ENCODE measurements at regions not wholly inside any gene's neighbourhood (a gene's known extent, or its start where the extent isn't known, plus 50 kb on each side); places are given as distances from the start of the nearest gene placed in this dataset.

DNA sequence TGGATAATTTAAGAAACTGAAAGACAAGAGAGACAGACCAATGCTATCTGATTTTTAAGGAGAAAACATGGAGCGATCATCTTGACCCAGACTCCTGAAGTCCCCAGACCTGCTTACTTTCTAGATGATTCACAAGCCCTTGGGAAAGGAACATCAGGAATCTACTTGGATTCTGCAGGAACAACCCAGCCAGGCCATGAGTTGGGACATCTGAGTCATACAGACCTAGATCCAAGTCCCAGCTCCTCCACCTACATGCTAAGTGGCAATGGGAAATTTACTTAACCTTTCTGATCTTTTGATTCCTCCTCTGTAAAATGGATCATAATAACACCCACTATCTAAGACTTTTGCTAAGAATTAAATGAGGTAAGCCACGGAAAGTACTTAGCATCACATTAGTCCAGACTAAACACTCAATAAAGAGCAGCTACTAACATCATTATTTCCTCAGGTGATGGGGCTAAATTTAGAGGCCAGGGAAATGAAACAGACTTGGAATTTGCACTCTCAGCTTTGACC, 61.0 kb upstream of the MAFB start:
- H3K79me2 ChIP-seq (ENCODE audit: insufficient read depth, low read length): no peaks in the 10 kb centered on the region
- H3K4me2 ChIP-seq (ENCODE audit: insufficient read depth, low read length): no peak overlapping the region
- no peaks in the 10 kb centered on the region for H3K36me3 ChIP-seq (ENCODE audit: insufficient read depth, low read length)
- peaks cover 3% of the 10 kb centered on the region for H3K27me3 ChIP-seq (ENCODE audit: insufficient read depth, low read length)
- H4K20me1 ChIP-seq (ENCODE audit: insufficient read depth, low read length): no peaks in the 10 kb centered on the region
- no peak overlapping the region for H3K4me3 ChIP-seq (ENCODE audit: insufficient read depth, low read length)
- TF ChIP-seq, protein P1, sequence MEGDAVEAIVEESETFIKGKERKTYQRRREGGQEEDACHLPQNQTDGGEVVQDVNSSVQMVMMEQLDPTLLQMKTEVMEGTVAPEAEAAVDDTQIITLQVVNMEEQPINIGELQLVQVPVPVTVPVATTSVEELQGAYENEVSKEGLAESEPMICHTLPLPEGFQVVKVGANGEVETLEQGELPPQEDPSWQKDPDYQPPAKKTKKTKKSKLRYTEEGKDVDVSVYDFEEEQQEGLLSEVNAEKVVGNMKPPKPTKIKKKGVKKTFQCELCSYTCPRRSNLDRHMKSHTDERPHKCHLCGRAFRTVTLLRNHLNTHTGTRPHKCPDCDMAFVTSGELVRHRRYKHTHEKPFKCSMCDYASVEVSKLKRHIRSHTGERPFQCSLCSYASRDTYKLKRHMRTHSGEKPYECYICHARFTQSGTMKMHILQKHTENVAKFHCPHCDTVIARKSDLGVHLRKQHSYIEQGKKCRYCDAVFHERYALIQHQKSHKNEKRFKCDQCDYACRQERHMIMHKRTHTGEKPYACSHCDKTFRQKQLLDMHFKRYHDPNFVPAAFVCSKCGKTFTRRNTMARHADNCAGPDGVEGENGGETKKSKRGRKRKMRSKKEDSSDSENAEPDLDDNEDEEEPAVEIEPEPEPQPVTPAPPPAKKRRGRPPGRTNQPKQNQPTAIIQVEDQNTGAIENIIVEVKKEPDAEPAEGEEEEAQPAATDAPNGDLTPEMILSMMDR (IDR thresholded peaks at IDR 0.05; ENCODE audit: extremely low read depth, low read depth, low read length): no peak
- H2AFZ ChIP-seq (ENCODE audit: low read length): no peak overlapping the region
- H3K4me1 ChIP-seq (ENCODE audit: insufficient read depth, low read length): no peaks in the 10 kb centered on the region
- H3K27ac ChIP-seq (ENCODE audit: low read depth, low read length): no peak overlapping the region
- H3K9me3 ChIP-seq (ENCODE audit: low read depth, low read length): no peaks in the 10 kb centered on the region
- DNase-seq (ENCODE audit: insufficient read length, low spot score, missing footprints): no peak

DNA sequence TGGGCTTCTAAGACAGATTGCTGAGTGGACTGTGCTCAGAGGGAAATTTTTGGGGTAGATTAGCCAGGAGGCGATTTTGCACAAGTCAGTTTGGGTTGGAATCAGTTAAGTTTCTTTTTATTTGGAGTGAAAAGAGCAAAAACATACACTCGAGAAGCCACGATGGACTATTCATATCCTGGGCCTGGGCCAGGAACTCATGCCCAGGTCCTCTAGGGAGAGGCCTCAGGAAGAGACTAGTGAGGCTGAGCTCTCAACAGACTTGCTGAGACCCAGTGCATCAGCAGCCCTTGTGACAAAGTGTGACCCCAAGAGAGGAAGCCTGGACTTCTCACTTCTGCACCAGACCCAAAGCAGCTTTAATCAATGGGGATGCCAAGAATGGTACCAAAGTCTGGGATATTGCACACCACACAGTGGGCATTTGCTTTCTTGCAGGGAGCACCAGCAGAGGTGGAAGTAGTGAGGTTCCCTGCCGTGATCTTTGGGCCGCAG, 61.6 kb upstream of the MAFB start:
- Histone ChIP-seq H3K4me2 (ENCODE audit: insufficient read depth, low read length) (no peak overlapping the region), H3K27me3 (ENCODE audit: insufficient read depth, low read length) (peaks cover 3% of the 10 kb centered on the region), H3K9me3 (ENCODE audit: low read depth, low read length) (no peaks in the 10 kb centered on the region), H4K20me1 (ENCODE audit: insufficient read depth, low read length) (no peaks in the 10 kb centered on the region), H3K79me2 (ENCODE audit: insufficient read depth, low read length) (no peaks in the 10 kb centered on the region), H3K4me3 (ENCODE audit: insufficient read depth, low read length) (no peak overlapping the region), H2AFZ (ENCODE audit: low read length) (no peak overlapping the region), H3K36me3 (ENCODE audit: insufficient read depth, low read length) (no peaks in the 10 kb centered on the region), H3K4me1 (ENCODE audit: insufficient read depth, low read length) (no peaks in the 10 kb centered on the region), H3K27ac (ENCODE audit: low read depth, low read length) (no peak overlapping the region)
- TF ChIP-seq, protein P1 (IDR thresholded peaks at IDR 0.05; ENCODE audit: extremely low read depth, low read depth, low read length): no peak
- no peak for DNase-seq (ENCODE audit: insufficient read length, low spot score, missing footprints)

DNA sequence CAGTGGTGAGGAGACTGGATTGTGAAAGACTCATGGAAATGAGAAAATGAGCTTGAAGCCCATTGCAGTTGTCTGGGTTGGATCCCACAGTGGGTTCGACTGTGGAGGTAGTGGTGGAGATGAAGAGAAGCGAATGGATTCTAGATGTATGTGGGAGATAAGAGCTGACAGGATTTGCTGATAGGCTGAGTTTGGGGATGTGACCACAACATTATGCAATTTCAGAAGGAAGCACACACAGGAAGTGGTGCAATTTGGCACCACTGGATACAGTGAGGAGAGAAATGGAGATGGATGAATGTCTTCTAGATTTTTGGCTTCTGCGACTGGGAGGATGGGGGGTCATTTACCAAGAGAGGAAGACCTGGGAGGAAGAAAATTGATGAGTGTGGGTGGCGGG, 64.4 kb upstream of the MAFB start:
- H4K20me1 ChIP-seq (ENCODE audit: insufficient read depth, low read length): no peaks in the 10 kb centered on the region
- H3K27ac ChIP-seq (ENCODE audit: low read depth, low read length): no peak overlapping the region
- TF ChIP-seq, protein P1 (IDR thresholded peaks at IDR 0.05; ENCODE audit: extremely low read depth, low read depth, low read length): no peak
- no peaks in the 10 kb centered on the region for H3K36me3 ChIP-seq (ENCODE audit: insufficient read depth, low read length)
- H3K79me2 ChIP-seq (ENCODE audit: insufficient read depth, low read length): no peaks in the 10 kb centered on the region
- no peak for DNase-seq (ENCODE audit: insufficient read length, low spot score, missing footprints)
- H3K4me2 ChIP-seq (ENCODE audit: insufficient read depth, low read length): no peak overlapping the region
- no peaks in the 10 kb centered on the region for H3K4me1 ChIP-seq (ENCODE audit: insufficient read depth, low read length)
- H3K4me3 ChIP-seq (ENCODE audit: insufficient read depth, low read length): no peak overlapping the region
- H3K27me3 ChIP-seq (ENCODE audit: insufficient read depth, low read length): peaks cover 3% of the 10 kb centered on the region
- H3K9me3 ChIP-seq (ENCODE audit: low read depth, low read length): no peaks in the 10 kb centered on the region
- no peak overlapping the region for H2AFZ ChIP-seq (ENCODE audit: low read length)

DNA sequence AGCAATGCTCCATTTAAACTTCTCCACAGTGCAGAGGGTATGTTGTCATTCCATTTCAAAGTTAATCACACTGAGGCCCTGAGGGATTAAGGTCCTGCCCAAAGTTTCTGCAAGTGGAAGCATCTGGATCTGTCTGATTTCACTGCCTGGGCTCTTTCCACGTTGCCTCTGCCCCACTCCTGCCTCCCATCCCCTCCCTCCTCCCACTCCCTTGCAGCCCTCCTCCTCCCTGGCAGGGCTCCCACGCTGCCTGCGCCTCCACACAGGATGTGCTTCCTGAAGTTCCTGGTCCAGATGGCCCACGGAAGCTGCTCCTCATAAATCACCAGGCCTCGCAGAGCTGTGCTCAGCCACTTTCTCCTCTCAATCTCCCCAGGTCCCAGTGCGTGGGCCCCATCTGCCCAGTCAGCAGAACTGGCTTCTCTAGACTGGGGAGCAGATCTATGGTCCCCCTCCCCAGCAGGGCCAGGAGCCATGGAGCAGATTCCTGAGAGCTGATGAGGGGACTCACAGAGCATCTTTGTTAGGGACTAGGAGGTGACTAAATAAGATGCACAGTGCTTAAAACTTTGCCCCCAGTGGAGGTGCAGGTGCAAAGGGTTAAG, 65.4 kb upstream of the MAFB start:
- Histone ChIP-seq H3K4me3 (ENCODE audit: insufficient read depth, low read length) (no peak overlapping the region), H3K27ac (ENCODE audit: low read depth, low read length) (no peak overlapping the region), H4K20me1 (ENCODE audit: insufficient read depth, low read length) (no peaks in the 10 kb centered on the region), H3K79me2 (ENCODE audit: insufficient read depth, low read length) (no peaks in the 10 kb centered on the region), H3K9me3 (ENCODE audit: low read depth, low read length) (no peaks in the 10 kb centered on the region), H2AFZ (ENCODE audit: low read length) (no peak overlapping the region), H3K36me3 (ENCODE audit: insufficient read depth, low read length) (no peaks in the 10 kb centered on the region), H3K4me2 (ENCODE audit: insufficient read depth, low read length) (no peak overlapping the region), H3K4me1 (ENCODE audit: insufficient read depth, low read length) (no peaks in the 10 kb centered on the region), H3K27me3 (ENCODE audit: insufficient read depth, low read length) (no peaks in the 10 kb centered on the region)
- DNase-seq (ENCODE audit: insufficient read length, low spot score, missing footprints): no peak
- TF ChIP-seq, protein P1 (IDR thresholded peaks at IDR 0.05; ENCODE audit: extremely low read depth, low read depth, low read length): no peak

Measured in osteoblast (primary cell).